ENCODE measurements at regions not wholly inside any gene's neighbourhood (a gene's known extent, or its start where the extent isn't known, plus 50 kb on each side); places are given as distances from the start of the nearest gene placed in this dataset.

GRCh38 chr5:164784230-164784629 is 1278.8 kb downstream of the MAT2B start:
- no peak for TF ChIP-seq MAX (IDR thresholded peaks at IDR 0.05; ENCODE audit: insufficient read depth, insufficient read length)
- TF ChIP-seq CTCF (IDR thresholded peaks at IDR 0.05; ENCODE audit: extremely low read depth in 1 of 2, insufficient read depth in 1 of 2, low read depth in 1 of 2, low read length in 2 of 2) = no peak
- no peak for TF ChIP-seq POLR2AphosphoS5 (IDR thresholded peaks at IDR 0.05; ENCODE audit: insufficient read depth, low read depth, low read length)
- no peak for TF ChIP-seq EZH2 (IDR thresholded peaks at IDR 0.05; ENCODE audit: borderline replicate concordance, low read depth, low read length, severe bottlenecking)
- TF ChIP-seq POLR2A (IDR thresholded peaks at IDR 0.05; ENCODE audit: low read depth, low read length) = no peak
- TF ChIP-seq MYC (IDR thresholded peaks at IDR 0.05; ENCODE audit: low read depth, low read length) = no peak
- no peak for TF ChIP-seq GATA2 (IDR thresholded peaks at IDR 0.05; ENCODE audit: insufficient read depth, insufficient read length, low read depth, low read length)

Data from endothelial cell of umbilical vein (primary cell).